ENCODE measurements at regions not wholly inside any gene's neighbourhood (a gene's known extent, or its start where the extent isn't known, plus 50 kb on each side); places are given as distances from the start of the nearest gene placed in this dataset.
A peak's percentile ranks its signal among the peaks of the same experiment; 100 is the strongest.
"Not testable (repeated sequence)": the region's sequence is repeated elsewhere in the genome, so short reads cannot be mapped to it uniquely, and the experiment has no call there.

DNA sequence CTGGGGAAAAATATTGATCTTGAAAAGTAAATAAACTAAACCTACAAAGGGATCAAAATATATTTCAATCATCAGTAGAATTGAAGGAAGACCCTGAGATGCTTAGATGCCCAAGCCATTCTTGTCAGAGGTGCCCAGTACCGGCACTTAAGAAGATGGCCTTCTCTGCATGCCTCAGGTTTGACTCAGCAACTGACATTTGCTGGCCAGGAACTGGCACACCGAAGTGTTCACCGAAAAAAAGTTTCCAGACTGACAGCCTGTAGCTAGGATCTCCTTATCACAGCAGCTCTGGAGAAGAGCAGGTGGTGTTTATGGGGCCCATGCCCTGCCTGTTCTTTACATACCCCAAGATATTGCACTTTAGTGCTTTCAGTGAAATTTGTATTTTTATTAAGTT lies 203.2 kb downstream of the MOXD1 start:
- DNase-seq = peak; percentile 68

GRCh38 chr6:132194529-132194928 lies 206.7 kb downstream of the MOXD1 start:
- no peak for DNase-seq

DNA sequence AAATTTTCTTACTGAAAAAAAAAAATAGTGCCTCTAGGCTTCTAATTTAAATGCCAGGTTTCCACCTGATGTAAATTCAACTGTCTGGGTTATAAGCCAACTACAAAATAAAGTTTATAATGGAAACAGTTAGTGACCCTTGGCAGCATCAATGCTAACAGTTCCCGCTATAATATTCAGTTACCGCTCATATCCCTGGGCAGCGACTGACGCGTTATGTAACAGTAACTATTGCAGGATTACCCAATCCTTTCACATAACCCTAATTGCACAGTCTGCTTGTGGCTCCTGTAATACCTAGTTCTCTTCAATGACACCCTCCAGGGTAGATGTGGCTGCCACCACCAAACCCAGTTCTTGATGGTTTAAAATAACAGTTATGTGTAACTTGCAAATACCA lies 208.6 kb downstream of the MOXD1 start:
- no peak for DNase-seq

DNA sequence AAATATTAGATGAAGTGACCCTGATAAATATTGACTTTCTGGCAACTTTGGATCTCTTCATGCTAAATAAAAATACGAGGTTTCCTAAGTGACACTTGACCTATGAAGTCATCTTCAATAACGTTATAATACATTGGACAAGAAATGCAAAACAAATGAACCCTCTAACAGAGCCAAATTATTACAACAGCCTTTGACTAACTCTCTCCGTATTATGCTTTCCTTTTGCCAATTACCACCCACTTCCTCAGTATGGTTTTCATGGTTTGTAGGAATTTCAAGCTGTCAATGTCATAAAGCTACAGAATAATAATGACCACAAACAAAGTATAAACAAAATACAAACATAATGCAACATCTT lies 210.5 kb downstream of the MOXD1 start:
- peak; percentile 61 for DNase-seq

DNA sequence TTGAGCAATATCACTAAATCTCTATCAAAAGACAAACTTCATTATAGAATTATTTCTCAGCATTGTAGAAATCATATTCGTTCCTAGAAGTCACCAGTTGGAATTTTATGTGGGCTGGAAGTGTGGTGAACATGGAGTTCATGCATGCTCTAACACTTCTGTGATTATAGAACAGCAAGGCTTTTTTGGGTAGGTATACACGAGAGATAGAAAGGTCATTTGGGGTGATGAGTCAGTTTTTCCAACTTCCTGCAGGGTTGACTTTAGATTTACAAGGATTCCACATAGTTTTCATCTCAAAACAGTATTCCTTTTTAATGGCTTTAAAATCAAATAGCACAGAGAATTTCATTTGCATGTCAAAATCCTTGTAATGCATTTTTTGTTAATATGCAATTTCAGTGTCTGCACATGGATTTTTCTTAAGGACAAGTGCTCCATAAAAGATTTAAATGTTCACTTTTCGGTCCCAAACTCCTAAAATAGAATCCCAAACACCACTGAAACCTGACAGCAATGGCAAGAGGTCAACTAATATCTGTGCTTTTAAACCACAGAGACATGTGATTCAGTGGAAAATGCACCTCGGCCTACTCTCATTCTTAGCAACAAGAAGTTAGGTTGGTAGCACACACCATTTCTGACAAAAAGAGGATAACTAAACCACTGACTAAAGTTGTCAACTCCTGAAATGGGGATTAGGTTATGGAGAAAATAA lies 211.0 kb downstream of the MOXD1 start:
- DNase-seq = peak; percentile 75

DNA sequence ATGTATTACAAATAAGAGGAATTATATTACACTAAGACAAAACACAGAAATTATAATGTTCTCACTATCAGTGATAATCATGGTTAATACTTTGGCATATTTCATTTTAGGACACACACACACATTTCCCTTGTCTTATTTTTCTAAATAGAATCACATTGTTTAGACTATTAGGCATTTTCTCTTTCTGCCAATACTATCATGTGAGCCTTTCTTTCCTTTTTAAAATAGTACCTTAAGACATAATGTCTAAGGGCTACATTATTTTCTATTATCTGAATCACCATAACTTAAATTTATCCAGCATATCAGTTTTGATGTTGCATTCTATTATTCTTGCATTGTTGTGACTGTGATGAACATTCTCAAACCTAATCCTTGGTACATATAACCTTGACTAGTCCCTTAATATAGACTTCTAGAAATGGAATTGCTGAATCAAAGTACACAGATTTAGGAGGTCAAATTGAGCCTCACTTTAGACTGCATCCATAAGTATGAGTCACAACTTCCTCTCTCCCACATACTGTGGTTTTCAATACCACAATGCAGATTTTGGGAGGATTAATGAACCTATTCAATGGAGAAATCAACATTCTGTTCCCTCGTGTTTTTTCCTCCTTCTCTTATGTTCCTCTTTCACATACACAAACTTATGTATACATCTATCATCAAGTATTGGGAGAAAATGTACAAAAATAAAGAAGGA lies 212.6 kb downstream of the MOXD1 start:
- DNase-seq = peak; percentile 72

DNA sequence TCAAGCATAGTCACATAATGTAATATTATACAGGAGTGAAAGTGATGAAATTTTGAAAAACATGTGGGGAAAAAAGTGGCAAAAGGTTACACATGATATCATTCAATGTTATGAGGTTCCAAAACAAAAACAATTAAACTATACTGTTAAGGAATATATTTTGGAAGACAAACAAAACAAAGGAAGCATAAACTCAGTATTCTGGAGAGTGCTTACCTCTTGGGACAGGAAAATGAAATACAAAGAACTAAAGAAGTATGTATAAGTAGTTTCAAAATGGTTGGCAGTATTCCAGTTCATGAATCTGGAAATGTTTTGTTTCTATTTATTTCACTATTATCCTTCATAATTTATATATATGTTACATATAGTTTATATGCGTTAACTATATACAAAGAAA lies 213.5 kb downstream of the MOXD1 start:
- DNase-seq = no peak

GRCh38 chr6:132184966-132185365 lies 216.3 kb downstream of the MOXD1 start:
- not testable (repeated sequence) for DNase-seq

- DNase-seq = no peak
Observed at GRCh38 chr6:132179955-132180354, 221.3 kb downstream of the MOXD1 start.

GRCh38 chr6:132174919-132175318 lies 223.7 kb upstream of the CCN2 start:
- DNase-seq = no peak

DNA sequence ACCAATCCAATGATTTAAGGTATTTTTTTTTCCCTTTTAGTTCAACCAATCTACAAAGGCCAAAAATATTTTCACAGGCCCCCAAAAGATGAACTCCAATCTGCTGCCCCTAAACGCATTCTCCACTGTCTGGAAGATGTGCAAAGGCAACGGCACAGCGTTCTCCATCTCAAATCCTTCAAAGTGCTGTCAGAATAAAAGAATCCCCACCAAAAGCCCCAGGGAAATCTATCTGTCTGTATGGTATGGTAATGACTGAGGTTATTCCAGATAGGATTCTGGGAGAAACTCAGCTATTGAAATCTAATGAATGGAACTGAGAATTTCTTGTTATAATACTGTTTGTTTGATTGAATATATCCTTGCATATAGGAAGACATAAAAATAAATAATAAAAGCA lies 217.8 kb upstream of the CCN2 start:
- no peak for DNase-seq

DNA sequence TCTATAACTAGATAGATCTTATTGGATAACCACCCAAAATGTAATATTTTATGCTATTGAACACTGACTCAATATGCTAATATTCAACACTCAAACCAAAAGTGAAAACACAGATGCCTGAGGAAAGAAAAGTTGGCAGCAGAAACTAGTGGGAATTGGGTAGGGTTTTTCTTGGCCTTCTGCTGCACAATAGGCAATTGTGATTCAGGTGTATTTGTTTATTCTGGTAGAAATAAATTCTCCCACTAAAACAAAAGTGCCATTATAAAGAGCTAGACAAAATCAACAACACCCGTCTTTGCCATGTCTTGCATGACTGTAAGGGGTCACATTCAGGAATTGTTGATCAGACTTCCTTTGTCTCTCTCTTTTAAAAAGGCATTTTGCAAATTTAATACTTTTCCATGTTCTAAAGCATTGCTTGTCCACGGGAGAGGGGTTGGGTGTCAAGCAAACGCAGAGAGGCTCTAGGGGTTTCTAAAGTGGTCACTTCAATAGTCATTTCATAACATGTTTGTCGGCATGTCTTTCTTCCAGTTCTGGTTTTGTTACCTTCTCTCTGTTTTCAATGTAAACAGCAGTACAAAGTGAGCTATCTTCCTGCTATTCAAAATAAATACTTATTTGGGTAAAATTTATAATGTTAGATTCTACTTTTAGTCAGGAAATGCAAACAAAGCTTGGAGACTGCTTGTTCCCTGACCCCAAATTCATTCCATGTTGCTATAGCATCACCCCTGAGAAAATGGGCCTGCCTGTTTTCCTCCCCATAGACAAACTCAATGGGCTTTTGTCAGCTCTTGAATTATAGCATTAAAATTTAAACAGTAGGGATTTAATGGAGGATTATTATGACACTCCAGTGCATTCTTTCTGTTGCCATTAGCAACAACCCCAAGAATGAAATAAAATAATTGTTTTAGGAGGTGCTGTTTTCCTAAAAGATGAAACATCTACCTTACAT lies 217.0 kb upstream of the CCN2 start:
- DNase-seq = no peak

- no peak for DNase-seq
Observed at GRCh38 chr6:132166526-132167051, 215.4 kb upstream of the CCN2 start.

GRCh38 chr6:132165677-132166076 lies 214.5 kb upstream of the CCN2 start:
- no peak for DNase-seq

DNA sequence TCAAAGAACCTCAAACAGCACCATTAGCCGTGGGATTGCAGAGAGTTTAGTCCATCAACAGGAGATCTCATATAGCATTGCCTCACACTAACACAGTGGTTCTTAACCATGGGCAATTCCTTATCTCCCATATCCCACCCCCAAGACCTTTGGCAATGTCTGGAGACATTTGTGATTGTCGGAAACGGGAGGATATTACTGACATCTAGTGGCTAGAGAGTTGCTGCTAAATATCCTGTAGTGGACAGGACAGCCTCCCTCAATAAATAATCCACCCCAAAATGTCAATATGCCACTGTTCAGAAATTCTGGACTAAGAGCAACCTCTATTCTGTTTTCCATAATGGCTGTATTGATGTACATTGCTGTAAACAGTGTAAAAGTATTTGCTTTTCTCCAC lies 210.1 kb upstream of the CCN2 start:
- peak; percentile 64 for DNase-seq

- DNase-seq = peak; percentile 90
Observed at GRCh38 chr6:132153221-132153898, 202.2 kb upstream of the CCN2 start.

- peak; percentile 90 for DNase-seq
Observed at GRCh38 chr6:132147530-132148011, 196.4 kb upstream of the CCN2 start.

DNA sequence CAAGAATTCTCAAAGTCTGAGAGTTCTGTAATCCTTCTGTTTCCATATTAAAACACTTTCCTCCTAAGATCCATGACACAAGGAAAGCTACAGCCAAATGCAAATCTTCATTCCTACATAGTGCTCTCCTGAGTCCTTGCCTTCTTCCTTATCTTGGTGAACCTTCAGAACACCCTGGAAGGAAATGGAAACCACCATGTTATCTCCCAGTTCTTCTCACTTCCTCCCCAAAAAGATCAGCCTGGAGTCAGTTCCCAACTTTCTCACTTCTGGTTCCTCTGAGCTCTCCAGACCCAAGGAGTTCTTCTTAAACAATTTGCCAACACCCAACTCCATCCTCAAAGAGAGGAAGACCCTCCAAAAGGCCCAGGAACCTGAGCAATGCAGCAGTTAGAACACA lies 193.3 kb upstream of the CCN2 start:
- DNase-seq = no peak

DNA sequence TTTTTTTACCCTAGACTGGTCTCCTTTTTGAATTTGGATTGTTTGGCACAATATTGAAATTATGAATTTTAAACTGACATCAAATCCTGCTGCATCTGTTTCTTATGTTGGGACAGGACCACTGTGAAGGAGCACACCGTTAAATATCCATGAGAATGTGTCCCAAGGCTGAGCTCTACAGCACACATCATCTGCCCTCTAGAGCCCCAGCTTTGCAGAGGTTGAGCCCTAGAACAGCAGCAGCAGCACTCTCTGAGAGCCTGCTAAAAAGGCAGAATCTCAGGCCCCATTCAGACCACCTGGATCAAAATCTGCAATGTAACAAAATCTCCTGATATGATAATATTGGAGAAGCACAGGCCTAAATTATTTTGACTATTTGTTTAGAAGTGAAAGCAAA lies 192.1 kb upstream of the CCN2 start:
- DNase-seq = no peak

DNA sequence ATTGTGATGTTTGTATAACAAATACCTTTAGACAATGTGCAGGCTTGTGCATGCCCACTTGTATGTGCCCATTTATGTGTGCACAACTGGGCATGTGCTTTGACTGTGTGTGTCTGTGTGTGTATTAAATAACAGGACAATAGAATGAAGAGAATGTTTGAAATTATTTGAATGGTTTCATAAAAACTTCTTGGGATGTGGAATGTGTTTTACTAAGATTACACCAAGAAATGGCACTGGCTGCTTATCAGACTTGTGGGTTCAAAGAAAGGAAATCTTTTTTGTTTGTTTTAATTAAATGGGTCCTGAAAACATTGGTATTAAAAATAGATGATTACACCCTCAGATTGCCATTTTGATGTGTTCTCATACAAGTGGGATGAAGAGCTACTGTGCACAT lies 191.6 kb upstream of the CCN2 start:
- no peak for DNase-seq

GRCh38 chr6:132142308-132142707 lies 191.1 kb upstream of the CCN2 start:
- DNase-seq = no peak

DNA sequence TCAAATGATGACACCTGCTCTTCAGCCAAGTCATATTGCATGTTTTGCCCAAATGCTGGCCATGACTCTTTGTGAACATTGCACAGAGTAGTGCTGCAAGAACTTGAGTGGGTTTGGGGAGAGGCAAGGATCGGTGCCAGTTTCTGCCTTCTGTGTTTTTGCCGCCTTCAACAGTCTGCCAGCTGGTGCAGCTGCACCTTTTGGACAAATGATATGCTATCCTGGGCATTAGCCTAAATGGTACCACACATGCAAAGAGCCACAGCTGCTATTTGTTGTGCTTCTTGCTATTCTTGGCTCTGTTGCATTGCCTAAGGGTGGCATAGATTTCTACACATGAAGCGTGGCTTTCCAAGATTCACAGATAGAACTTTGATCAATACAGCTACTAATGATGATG lies 189.0 kb upstream of the CCN2 start:
- no peak for DNase-seq

DNA sequence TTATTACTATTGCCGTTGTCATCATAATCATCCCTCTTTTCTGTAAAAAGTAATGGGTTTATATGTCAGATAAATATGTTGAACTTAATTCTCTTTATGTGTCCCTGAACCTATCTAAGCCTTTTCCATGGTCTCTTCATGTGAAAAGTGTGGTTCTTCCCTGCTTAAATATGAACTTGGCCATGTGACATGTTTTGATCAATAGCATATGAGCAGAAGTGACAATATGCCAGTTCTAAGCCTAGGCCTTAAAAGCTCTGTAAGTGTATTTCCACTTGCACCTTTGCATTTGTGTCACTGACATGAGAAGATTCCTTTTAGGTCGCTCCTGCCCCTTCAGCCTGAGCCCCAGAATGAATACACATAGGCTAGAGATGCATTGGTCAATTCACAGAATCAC lies 188.4 kb upstream of the CCN2 start:
- DNase-seq = no peak
